AG08395 (cell line): ENCODE measurements at regions not wholly inside any gene's neighbourhood (a gene's known extent, or its start where the extent isn't known, plus 50 kb on each side); places are given as distances from the start of the nearest gene placed in this dataset.
A peak's percentile ranks its signal among the peaks of the same experiment; 100 is the strongest.

Experiments used
- DNase-seq: peaks from one replicate; pipeline ENCODE4 v3.0.0; 2012; ENCODE audit warnings: mixed read lengths, low spot score

DNA sequence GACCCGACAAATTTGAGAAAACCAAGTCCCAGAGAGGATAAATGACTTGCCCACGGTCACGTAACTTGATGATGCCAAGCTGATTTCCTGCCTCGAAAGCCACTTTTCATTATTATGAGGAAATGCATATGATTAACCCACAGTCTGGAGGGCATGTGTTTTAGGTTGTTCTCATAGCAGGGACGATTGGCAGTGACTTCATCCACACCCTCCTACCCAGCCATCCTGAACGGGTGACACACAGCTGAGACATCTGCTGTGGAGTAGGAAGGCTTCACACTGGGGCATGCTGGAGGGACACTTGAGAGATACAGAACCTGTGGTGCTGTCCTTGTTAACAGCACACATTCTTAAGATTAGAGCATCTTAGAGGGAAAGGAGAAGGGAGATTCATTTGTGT is 65.4 kb upstream of the WDFY2 start:
- DNase-seq = peak; percentile 67

DNA sequence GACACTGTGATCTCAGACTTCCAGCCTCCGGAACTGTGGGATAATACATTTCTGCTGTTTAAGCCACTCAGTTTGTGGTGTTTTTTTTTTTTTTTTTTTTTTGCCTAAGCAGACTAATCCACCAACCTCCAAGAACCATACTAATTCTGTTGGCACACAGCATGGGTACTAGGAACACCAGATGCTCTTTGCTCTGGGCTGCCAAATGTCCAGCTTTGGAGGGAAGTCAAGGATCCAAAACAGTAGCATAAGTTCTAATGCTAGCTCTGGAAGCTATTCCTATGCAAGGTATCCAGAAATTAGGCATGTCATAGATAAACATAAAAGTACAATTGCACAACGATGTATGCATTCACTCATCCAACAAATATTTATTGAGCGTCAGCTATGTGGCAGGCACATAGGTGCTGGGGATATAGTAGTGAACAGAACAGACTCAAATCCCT is 64.5 kb upstream of the WDFY2 start:
- peak; percentile 39 for DNase-seq

DNA sequence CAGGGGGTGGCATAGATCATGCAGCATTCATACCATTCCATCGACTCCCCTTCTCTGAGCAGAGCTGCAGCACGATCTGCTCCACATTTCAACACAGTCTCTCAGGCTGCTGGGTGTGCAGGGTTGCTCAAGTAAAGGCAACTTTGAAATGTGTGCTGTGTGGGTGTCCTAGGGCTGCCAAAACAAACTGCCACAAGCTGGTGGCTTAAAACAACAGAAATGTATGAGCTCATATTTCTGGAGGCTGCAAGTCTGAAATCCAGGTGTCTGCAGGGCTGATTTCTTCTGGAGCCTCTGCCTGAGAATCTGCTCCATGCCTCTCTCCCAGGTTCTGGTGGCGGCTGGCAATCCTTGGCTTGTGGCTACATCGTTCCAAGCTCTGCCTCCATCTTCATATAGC is 63.7 kb upstream of the WDFY2 start:
- no peak for DNase-seq

DNA sequence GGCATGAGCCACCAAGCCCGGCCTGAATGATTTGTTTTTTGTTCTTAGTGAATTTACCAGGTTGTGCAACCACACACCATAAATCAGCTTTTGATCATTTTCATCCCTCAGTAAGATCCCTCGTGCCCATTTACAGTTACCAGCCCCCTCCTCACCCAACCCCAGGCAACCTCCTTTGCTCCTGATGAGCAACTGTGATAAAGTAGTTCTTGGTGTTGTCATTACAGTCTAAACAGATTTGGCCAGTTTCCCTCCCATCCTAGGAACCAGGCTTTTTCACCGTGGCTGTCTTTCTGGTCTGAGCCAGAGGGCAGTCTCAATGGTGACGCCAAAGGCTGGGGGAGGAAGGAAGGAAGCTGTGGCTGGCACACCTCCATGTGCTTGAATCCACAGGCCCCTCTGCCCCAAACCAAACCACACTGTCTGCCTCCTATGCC is 61.2 kb upstream of the WDFY2 start:
- DNase-seq = peak; percentile 52

DNA sequence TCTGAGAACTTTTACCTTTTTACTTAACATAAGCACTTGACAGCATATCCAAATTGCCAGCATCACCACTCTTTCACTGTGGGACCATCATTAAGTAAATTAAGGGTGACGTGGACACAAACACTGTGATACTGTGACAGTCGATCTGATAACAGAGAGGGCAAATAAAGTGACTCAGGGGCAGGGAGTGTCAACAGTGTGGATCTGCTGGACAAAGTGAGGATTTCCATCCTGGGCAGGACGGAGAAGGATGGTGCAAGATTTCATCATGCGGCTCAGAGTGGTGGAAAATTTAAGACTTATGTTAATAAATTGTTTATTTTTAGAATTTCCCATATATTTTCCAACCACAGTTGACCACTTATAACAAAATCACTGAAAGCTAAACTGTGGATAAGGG is 60.0 kb upstream of the WDFY2 start:
- DNase-seq = no peak

DNA sequence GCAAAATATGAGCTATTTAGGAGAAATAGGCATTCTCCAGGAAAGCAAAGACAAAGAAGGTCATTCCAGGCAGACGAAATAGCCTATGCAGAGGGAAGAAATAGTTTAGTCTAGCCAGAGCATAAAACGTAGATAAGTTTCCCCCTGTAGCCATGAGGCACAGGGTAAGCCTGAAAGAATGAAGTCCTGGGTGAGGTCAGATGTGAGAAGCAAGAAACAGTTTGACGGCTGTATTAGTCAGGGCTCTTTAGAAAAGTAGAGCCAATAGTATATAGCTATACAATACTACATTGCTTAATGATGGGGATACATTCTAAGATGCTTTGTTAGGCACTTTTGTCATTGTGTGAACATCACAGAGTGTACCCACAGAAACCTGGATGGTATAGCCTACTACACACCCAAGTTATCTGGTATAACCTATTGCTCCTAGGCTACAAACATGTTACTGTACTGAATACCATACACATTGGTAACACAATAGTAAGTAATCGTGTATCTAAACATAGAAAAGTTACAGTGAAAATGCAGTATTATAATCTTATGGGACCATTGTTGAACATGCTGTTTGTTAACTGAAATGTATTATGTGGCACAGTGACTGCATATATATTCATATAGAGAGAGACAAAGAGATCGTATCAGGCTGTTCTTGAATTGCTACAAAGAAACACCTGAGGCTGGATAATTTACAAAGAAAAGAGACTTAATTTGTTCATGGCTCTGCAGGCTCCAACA is 59.3 kb upstream of the WDFY2 start:
- DNase-seq = peak; percentile 56

DNA sequence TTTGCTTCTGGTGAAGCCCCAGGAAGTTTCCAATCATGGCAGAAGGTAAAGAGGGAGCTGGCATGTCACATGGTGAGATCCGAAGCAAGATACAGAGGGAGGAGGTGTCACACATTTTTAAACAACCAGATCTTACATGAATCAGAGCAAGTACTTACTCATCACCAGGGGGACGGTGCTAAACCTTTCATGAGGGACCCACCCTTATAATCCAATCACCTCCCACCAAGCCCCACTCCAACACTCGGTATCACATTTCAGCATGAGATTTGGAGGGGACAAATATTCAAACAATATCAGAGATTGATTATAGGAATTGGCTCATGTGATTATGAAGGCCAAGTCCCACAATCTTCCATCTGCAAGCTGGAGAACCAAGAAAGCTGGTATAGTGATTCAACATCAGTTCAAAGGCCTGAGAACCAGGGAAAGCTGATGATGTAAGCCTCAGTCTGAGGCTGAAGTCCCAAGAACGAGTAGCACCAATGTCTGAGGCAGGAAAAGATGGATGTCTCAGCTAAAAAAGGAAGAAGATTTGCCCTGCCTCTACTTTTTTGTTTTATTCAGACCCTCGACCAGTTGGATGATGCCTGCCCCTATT is 58.6 kb upstream of the WDFY2 start:
- DNase-seq = no peak

DNA sequence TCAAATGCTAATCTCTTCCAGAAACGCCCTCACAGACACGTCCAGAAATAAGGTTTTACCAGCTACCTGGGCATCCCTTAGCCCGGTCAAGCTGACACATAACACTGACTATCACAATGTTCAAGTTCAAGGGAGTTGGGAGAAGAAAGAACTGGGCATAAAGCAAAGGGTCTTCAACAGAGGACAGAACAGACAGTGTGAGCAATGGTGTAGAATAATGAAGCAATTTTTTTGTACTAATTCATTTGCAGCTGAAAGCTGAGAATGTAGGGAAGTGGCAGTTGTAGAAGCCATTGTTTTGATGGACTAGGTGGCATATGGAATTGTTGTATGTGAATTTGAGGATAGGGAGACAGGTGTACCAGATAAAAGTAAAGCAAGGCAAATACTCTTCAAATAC is 58.1 kb upstream of the WDFY2 start:
- no peak for DNase-seq

DNA sequence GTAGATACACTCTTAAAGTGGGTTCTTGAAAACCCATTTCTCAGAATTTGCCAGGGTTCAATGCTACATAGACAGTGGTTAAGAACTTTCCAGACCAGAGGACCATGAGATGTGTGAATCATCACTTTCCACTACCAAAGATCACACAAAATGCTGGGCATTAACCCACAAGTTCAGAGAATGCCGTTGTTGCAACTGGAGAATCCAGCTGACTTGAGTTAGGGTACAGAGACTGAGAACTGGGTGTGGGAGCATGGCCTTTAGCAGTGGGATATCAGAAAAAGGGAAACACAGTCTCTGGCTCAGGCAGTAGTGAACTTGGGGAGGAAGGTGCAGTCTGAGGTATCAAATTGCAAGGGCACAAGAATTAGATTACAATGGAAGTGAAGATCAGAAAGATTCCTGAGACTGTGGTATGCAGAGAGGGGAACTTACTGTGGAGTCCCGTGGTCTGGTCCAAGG is 51.5 kb upstream of the WDFY2 start:
- no peak for DNase-seq

DNA sequence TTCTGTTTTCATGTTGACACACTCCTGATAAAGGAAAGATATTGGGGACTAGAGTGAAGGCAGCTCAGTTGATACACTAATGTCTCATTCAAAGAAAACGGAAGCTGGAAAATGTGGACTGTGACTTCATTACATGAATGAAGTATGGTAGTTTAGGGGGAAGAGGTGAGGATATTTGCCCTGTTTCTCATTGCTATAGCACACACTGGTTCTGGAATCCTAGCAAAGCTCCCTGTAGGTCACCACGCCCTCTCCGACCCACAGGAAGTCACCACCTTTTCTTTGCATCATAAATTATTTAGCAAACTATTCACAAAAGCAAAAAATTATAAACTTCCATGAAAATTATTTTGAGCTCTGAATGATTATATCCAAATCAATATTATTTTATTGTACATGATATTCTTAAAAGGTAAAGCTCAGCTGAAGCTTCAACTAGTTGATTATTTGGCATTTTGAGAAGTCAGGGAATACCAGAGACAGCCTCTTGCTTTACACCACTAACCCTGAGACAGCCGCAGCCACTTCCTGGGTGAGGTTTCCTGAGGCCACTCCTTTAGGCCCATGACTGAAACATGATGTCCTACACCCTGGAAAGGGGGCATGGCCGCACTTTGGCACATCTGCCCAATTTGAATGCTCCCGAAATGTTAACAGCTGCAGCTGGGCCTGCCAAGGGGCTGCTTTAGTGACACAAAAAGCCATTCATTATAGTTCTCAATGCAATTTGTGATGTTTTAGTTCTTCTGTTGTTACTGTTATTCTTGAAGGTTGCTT is 50.0 kb upstream of the WDFY2 start:
- DNase-seq = no peak
